ENCODE measurements at regions not wholly inside any gene's neighbourhood (a gene's known extent, or its start where the extent isn't known, plus 50 kb on each side); places are given as distances from the start of the nearest gene placed in this dataset.
"Not testable (repeated sequence)": the region's sequence is repeated elsewhere in the genome, so short reads cannot be mapped to it uniquely, and the experiment has no call there.

GRCh38 chr13:18673794-18674193 is 507.8 kb downstream of the TUBA3C start:
- TF ChIP-seq CTCF (IDR thresholded peaks at IDR 0.05; ENCODE audit: low read depth, low read length); EZH2phosphoT487 (IDR thresholded peaks at IDR 0.05; ENCODE audit: low read depth): not testable (repeated sequence)
